GM06990 (cell line): ENCODE measurements at regions not wholly inside any gene's neighbourhood (a gene's known extent, or its start where the extent isn't known, plus 50 kb on each side); places are given as distances from the start of the nearest gene placed in this dataset.

ENCODE experiments used
- DNase-seq: peaks from one replicate; pipeline ENCODE4 v3.0.0-alpha.2; 2011; ENCODE audit not compliant: insufficient read length; ENCODE audit errors: extremely low read depth
- H3K27me3 ChIP-seq: replicated peaks from 2 replicates; pipeline ENCODE4 v1.6.0; 2011; ENCODE audit warnings: low read length; ENCODE audit not compliant: control insufficient read depth, insufficient read depth
- H3K36me3 ChIP-seq: 2 replicates; pipeline ENCODE4 v1.5.1; 2011; ENCODE audit warnings: low read length; ENCODE audit not compliant: control insufficient read depth, insufficient read depth
- H3K4me3 ChIP-seq: replicated peaks from 2 replicates; pipeline ENCODE4 v1.5.1; 2011; ENCODE audit warnings: low read depth, mild to moderate bottlenecking, control low read depth, low read length
- CTCF ChIP-seq: IDR thresholded peaks from 2 replicates; pipeline ENCODE4 v1.5.1; 2011; ENCODE audit warnings: low read length, control low read depth, mild to moderate bottlenecking, inconsistent platforms; ENCODE audit not compliant: insufficient read depth, poor library complexity, severe bottlenecking

GRCh38 chr7:18081617-18082016 is 54.0 kb upstream of the PRPS1L1 start:
- Histone ChIP-seq H3K36me3 (no peaks in the 10 kb centered on the region), H3K27me3 (no peaks in the 10 kb centered on the region; the same call in 1 of the 2 replicates), H3K4me3 (no peak overlapping the region)
- no peak for DNase-seq
- TF ChIP-seq CTCF, result no peak

- no peaks in the 10 kb centered on the region for H3K36me3 ChIP-seq
- no peak for DNase-seq
- no peak for TF ChIP-seq CTCF
Measured at GRCh38 chr7:18082169-18082568, 54.5 kb upstream of the PRPS1L1 start.

GRCh38 chr7:18086165-18087025 is 58.7 kb upstream of the PRPS1L1 start:
- Histone ChIP-seq H3K27me3 (peaks cover 4% of the 10 kb centered on the region), H3K4me3 (peak overlapping the region; percentile 39), H3K36me3 (no peaks in the 10 kb centered on the region)
- no peak for TF ChIP-seq CTCF
- DNase-seq, result peak; percentile 17

More at GRCh38 chr7:18082169-18082568, 54.5 kb upstream of the PRPS1L1 start:
- peaks cover 2% of the 10 kb centered on the region; the same call in 1 of the 2 replicates for H3K27me3 ChIP-seq
- H3K4me3 ChIP-seq, result no peak overlapping the region

GRCh38 chr7:18087026-18087686 is 59.5 kb upstream of the PRPS1L1 start:
- no peak for DNase-seq
- TF ChIP-seq CTCF, result no peak
- no peaks in the 10 kb centered on the region for H3K36me3 ChIP-seq
- peak overlapping the region; percentile 13 for H3K4me3 ChIP-seq
- peaks cover 4% of the 10 kb centered on the region for H3K27me3 ChIP-seq

- Histone ChIP-seq H3K36me3 (no peaks in the 10 kb centered on the region), H3K4me3 (no peak overlapping the region), H3K27me3 (peaks cover 4% of the 10 kb centered on the region)
- no peak for DNase-seq
- TF ChIP-seq CTCF, result no peak
Measured at GRCh38 chr7:18087687-18088078, 60.0 kb upstream of the PRPS1L1 start.
